ENCODE measurements at regions not wholly inside any gene's neighbourhood (a gene's known extent, or its start where the extent isn't known, plus 50 kb on each side); places are given as distances from the start of the nearest gene placed in this dataset.

- no peak for TF ChIP-seq TAF1 (IDR thresholded peaks at IDR 0.05; ENCODE audit: borderline replicate concordance, low read depth, low read length)
These were observed 63.6 kb upstream of the NGF start (continued) for GRCh38 chr1:115401676-115402075.

DNA sequence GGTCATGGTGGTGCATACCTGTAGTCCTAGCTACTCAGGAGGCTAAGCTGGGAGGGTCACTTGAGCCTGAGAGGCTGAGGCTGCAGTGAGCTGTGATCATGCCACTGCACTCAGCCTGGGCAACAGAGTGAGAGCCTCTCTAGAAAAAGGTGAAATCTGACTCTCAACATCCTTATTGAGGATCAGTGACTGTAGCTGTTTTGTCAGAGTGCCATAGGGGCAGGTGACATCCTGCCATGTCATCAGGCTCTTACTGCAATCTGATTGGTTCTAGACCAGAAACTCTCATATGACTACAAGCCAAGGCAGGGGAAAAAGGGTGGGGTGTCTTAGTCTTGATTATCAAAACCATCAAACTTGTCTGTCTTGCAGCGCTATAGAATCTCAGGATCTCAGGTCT lies 62.8 kb upstream of the NGF start:
- 93% methylated on average over 1 of the region's 1 CpG for WGBS (ENCODE audit: low lambda C conversion rate)
- Histone ChIP-seq H4K20me1 (ENCODE audit: insufficient read depth) (no peaks in the 10 kb centered on the region), H3K4me2 (no peak overlapping the region), H3K9me3 (no peaks in the 10 kb centered on the region), H3F3A (replicated peaks; ENCODE audit: insufficient read depth) (no peaks in the 10 kb centered on the region), H3K36me3 (replicated peaks in 1 of 2; ENCODE audit: control insufficient read depth in 1 of 2, insufficient read depth in 2 of 2, low read length in 1 of 2) (no peaks in the 10 kb centered on the region), H3K4me1 (ENCODE audit: control insufficient read depth in 1 of 2, insufficient read depth in 2 of 2, low read depth in 1 of 2, low read length in 1 of 2) (no peaks in the 10 kb centered on the region), H3K27ac (ENCODE audit: low read depth in 2 of 2, low read length in 1 of 2) (no peak overlapping the region), H3K4me3 (ENCODE audit: low read depth in 2 of 2, low read length in 1 of 2) (no peak overlapping the region), H3K9me2 (no peaks in the 10 kb centered on the region), H2AFZ (ENCODE audit: low read depth) (no peak overlapping the region), H3K79me2 (ENCODE audit: insufficient read depth) (no peaks in the 10 kb centered on the region), H3K9ac (no peak overlapping the region), H3K27me3 (ENCODE audit: insufficient read depth) (no peaks in the 10 kb centered on the region)
- ChIA-PET CTCF (no interaction called here), POLR2A (no interaction called here)
- no peak for DNase-seq
- no peak for TF ChIP-seq PBX3 (IDR thresholded peaks at IDR 0.05)
- no peak for TF ChIP-seq FOXJ3 (CRISPR knock-in tag; IDR thresholded peaks at IDR 0.05)
- TF ChIP-seq YY1 (IDR thresholded peaks at IDR 0.05; ENCODE audit: low read depth): no peak
- no peak for TF ChIP-seq RCOR1 (IDR thresholded peaks at IDR 0.05; ENCODE audit: low read length)

DNA sequence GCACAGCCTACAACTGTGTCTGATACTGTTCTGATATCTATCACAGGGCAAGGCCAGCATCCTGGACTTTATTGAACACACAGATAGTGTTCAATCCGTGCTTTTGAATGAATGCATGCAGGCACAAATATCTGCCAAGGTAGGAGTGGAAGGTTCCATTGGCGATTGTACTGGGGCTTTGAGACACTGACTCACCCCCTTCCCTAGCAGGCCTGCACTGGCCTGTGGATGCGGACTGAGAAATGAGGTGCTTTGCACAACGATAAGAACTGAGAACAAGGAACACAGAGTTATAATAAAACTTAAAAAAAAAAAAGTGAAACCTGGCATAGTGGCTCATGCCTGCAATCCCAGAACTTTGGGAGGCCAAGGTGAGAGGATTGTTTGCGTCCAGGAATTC lies 62.4 kb upstream of the NGF start:
- no peaks in the 10 kb centered on the region for H3K27me3 ChIP-seq (ENCODE audit: insufficient read depth)
- no peaks in the 10 kb centered on the region for H3K79me2 ChIP-seq (ENCODE audit: insufficient read depth)
- no peaks in the 10 kb centered on the region for H3K4me1 ChIP-seq (ENCODE audit: control insufficient read depth in 1 of 2, insufficient read depth in 2 of 2, low read depth in 1 of 2, low read length in 1 of 2)
- H3K36me3 ChIP-seq (replicated peaks in 1 of 2; ENCODE audit: control insufficient read depth in 1 of 2, insufficient read depth in 2 of 2, low read length in 1 of 2): no peaks in the 10 kb centered on the region
- TF ChIP-seq CTCF (IDR thresholded peaks at IDR 0.05): no peak
- TF ChIP-seq NRF1 (IDR thresholded peaks at IDR 0.05; ENCODE audit: low read depth, low read length): no peak
- TF ChIP-seq YY1 (IDR thresholded peaks at IDR 0.05; ENCODE audit: low read depth): no peak
- TF ChIP-seq IRF3 (IDR thresholded peaks at IDR 0.05; ENCODE audit: low read depth, low read length): no peak
- no peak for TF ChIP-seq JUND (IDR thresholded peaks at IDR 0.05)
- TF ChIP-seq MEF2A (IDR thresholded peaks at IDR 0.05; ENCODE audit: borderline replicate concordance, low read depth): no peak
- TF ChIP-seq POLR2AphosphoS5 (IDR thresholded peaks at IDR 0.05; ENCODE audit: low read depth, low read length): no peak
- no peak for TF ChIP-seq USF1 (IDR thresholded peaks at IDR 0.05; ENCODE audit: borderline replicate concordance, low read depth)
- TF ChIP-seq GATA2 (CRISPR knock-in tag; IDR thresholded peaks at IDR 0.05): no peak
- no peak for TF ChIP-seq RCOR1 (IDR thresholded peaks at IDR 0.05; ENCODE audit: low read length)
- TF ChIP-seq RFX5 (IDR thresholded peaks at IDR 0.05; ENCODE audit: low read length): no peak
- TF ChIP-seq RAD21 (IDR thresholded peaks at IDR 0.05; ENCODE audit: low read length): no peak
- no peak for TF ChIP-seq USF2 (IDR thresholded peaks at IDR 0.05; ENCODE audit: borderline replicate concordance, low read depth, low read length)
- TF ChIP-seq CHD2 (IDR thresholded peaks at IDR 0.05; ENCODE audit: low read length, partially characterized antibody): no peak
- no peak for TF ChIP-seq TEAD4 (IDR thresholded peaks at IDR 0.05; ENCODE audit: borderline replicate concordance, insufficient read depth)
- no peak for TF ChIP-seq MAX (IDR thresholded peaks at IDR 0.05; ENCODE audit: low read depth)
- CTCF ChIA-PET: no interaction called here
- WGBS (ENCODE audit: low lambda C conversion rate): 70% methylated on average over 5 of the region's 5 CpGs
- no peaks in the 10 kb centered on the region for H3K9me3 ChIP-seq
- POLR2A ChIA-PET: no interaction called here
- H2AFZ ChIP-seq (ENCODE audit: low read depth): no peak overlapping the region
- H3F3A ChIP-seq (replicated peaks; ENCODE audit: insufficient read depth): no peaks in the 10 kb centered on the region
- no peak overlapping the region for H3K27ac ChIP-seq (ENCODE audit: low read depth in 2 of 2, low read length in 1 of 2)
- H4K20me1 ChIP-seq (ENCODE audit: insufficient read depth): no peaks in the 10 kb centered on the region
- no peak overlapping the region for H3K4me3 ChIP-seq (ENCODE audit: low read depth in 2 of 2, low read length in 1 of 2)
- H3K9ac ChIP-seq: no peak overlapping the region
- no peak for DNase-seq
- H3K4me2 ChIP-seq: no peak overlapping the region
- H3K9me2 ChIP-seq: no peaks in the 10 kb centered on the region
